Esophagus (tissue), 2 donors: ENCODE measurements at regions not wholly inside any gene's neighbourhood (a gene's known extent, or its start where the extent isn't known, plus 50 kb on each side); places are given as distances from the start of the nearest gene placed in this dataset.

Experiments
- H3K27ac ChIP-seq, 2 donors: one replicate each; pipeline ENCODE4 v1.5.1; 2013; ENCODE audit warnings: low read depth in 2 of 2, mild to moderate bottlenecking in 2 of 2, inconsistent platforms in 1 of 2, low read length in 1 of 2, moderate library complexity in 1 of 2
- H3K27me3 ChIP-seq, 2 donors: one replicate each; pipeline ENCODE4 v1.6.1; 2013; ENCODE audit warnings: low read length in 2 of 2, control low read depth in 1 of 2, mild to moderate bottlenecking in 1 of 2; ENCODE audit not compliant: insufficient read depth in 2 of 2, control insufficient read depth in 1 of 2
- H3K36me3 ChIP-seq, 2 donors: one replicate each; pipeline ENCODE4 v1.6.1; 2013; ENCODE audit warnings: low read length in 1 of 2; ENCODE audit not compliant: control insufficient read depth in 2 of 2, insufficient read depth in 2 of 2
- H3K4me1 ChIP-seq, 2 donors: one replicate each; pipeline ENCODE4 v1.6.1; 2013; ENCODE audit warnings: low read length in 1 of 2; ENCODE audit not compliant: control insufficient read depth in 2 of 2, insufficient read depth in 2 of 2
- H3K4me3 ChIP-seq, 2 donors: one replicate each; pipeline ENCODE4 v1.5.1; 2013; ENCODE audit warnings: low read length in 2 of 2, mild to moderate bottlenecking in 2 of 2, low read depth in 1 of 2, moderate library complexity in 1 of 2
- H3K9me3 ChIP-seq, 2 donors: one replicate each; pipeline ENCODE4 v1.6.1; 2013; ENCODE audit warnings: mild to moderate bottlenecking in 2 of 2, low read depth in 1 of 2, low read length in 1 of 2, moderate library complexity in 1 of 2; ENCODE audit not compliant: control insufficient read depth in 2 of 2, insufficient read depth in 1 of 2
- WGBS, 2 donors: extraction: QIAGEN DNeasy Blood & Tissue Kit; methylation state at CpG; one replicate each; pipeline ENCODE4 v1.1.7; 2013; 5-methylcytosine and 5-hydroxymethylcytosine counted together
- donor health status: healthy with polysubstance abuse.
- donor health status: Bipolar disorder and iron deficiency.

DNA sequence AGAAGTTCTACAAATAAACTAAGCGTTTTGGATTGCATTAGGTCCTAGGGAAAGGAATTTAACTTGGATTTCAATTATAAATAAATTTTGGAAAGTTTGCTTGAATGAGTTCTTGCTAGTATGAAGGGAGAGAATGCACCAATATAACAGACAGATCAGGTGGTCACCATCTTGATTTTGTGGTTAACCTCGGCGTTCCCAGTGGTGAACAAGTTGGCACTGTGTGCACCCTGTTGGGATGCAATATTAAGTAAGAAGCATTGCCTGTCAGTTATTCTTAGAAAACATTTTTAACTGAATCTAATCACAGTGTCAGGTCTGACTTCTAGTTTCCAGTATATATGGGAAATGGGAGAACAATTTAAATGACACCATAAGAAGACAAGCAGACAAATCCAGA is 673.4 kb downstream of the SLC4A3 start:
- Histone ChIP-seq H3K4me3 (no peak overlapping the region), H3K9me3 (no peaks in the 10 kb centered on the region), H3K36me3 (no peaks in the 10 kb centered on the region), H3K4me1 (no peaks in the 10 kb centered on the region), H3K27me3 (no peaks in the 10 kb centered on the region), H3K27ac (no peak overlapping the region)
- 73 to 75% methylated on average over 3 of the region's 3 CpGs for WGBS, 2 donors

DNA sequence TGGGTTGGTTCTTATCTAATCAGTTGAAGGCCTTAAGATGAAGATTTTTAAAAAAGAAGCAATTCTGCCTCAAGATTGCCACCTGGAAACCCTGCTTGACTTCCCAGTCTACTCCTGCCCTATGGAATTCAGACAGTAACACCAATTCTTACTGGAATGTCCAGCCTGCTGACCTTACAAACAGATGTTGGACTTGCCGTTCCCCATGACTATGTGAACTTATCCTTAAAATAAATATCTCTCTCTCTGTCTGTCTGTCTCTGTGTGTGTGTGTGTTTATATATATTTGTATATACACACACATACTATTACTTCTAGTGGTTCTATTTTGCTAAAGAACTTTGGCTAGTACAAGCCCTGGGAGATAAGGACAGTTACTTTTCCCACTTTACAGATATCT is 675.3 kb downstream of the SLC4A3 start:
- Histone ChIP-seq H3K27me3 (no peaks in the 10 kb centered on the region), H3K4me3 (no peak overlapping the region), H3K27ac (no peak overlapping the region), H3K4me1 (no peaks in the 10 kb centered on the region), H3K36me3 (no peaks in the 10 kb centered on the region), H3K9me3 (no peaks in the 10 kb centered on the region)
- WGBS, 2 donors = 70 to 80% methylated on average over 1 of the region's 1 CpG

DNA sequence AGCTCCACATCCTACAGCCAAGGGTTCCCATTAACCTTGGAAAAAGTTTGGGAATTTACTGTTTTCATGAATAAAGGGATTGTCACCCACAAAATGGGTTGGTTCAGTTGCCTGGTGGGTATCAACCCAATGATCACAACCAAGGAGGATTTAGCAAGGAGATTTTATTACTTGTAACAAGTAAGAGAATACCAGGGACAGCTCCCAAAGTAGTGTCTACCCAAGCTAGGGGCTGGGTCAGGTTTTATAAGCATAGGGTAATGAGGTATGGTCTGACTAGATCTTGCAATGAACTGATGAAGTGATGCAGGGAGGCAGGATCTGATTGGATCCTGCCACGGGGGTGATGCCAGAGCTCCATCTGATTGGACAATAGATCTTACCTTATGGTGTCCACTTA is 681.8 kb downstream of the SLC4A3 start:
- WGBS, 2 donors = 75 to 78% methylated on average over 1 of the region's 1 CpG
- H3K27ac ChIP-seq = no peak overlapping the region
- H3K4me3 ChIP-seq = no peak overlapping the region

DNA sequence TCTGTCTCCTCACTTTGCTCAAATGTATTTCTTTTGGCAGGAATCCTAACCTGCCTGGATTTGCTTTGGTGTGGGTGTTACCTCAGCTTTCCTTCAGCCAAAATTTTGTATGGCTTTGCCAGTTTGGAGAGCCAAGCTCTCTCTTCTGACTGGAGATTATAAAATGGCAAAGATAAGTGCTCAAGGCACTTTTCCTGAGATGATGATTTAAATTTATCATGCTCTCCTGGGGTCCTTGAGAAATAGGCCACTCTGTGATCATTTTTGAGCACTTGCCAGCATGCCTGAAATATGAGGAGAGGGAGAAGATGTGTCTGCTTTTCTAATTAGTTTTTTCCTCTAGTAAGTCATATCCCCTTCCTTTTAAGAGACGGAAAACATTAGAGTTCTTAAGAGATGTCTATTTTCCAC is 683.0 kb downstream of the SLC4A3 start:
- 60 to 63% methylated on average over 1 of the region's 1 CpG for WGBS, 2 donors
- Histone ChIP-seq H3K4me1 (no peaks in the 10 kb centered on the region), H3K27me3 (no peaks in the 10 kb centered on the region), H3K36me3 (no peaks in the 10 kb centered on the region), H3K9me3 (no peaks in the 10 kb centered on the region), H3K4me3 (no peak overlapping the region), H3K27ac (no peak overlapping the region)

More for the DNA sequence above, 681.8 kb downstream of the SLC4A3 start:
- no peaks in the 10 kb centered on the region for H3K4me1 ChIP-seq
- H3K9me3 ChIP-seq = no peaks in the 10 kb centered on the region
- no peaks in the 10 kb centered on the region for H3K27me3 ChIP-seq
- no peaks in the 10 kb centered on the region for H3K36me3 ChIP-seq

DNA sequence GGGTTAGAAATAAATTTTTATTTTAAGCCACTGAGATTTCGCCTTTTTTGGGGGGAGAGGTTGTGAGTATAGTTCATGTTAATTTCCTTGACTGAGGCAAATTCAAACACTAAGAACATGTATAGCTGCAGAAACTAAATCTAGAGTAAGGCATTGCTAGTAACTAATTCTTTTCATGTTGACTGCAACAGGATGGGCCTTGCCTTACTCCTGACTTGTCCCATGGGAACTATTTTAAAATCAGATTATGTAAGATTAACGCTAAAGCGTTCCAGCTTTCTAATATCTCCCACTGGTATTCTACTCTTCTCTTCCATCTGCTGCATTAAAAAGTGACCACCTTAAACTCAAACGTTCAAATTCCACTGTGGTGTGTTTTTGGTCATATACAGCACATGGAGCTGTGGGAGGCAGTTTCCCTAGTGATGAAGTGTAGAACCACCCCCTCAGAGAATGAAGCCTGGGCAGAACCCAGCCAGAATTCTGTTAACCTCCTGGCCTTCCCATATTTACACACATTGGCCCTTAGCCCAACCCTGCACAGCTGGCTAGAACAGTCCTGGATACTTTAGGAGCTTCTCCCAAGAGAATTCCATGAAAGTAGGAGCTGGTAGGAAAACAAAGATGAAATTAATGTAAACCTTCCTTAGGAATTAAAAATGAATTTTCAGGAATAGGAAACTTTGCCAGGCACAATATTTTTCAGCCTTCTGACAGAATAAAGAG is 687.8 kb downstream of the SLC4A3 start:
- Histone ChIP-seq H3K9me3 (peaks cover 0 to 3% of the 10 kb centered on the region in 2 donors), H3K27ac (no peak overlapping the region), H3K27me3 (no peaks in the 10 kb centered on the region), H3K4me3 (no peak overlapping the region), H3K36me3 (no peaks in the 10 kb centered on the region), H3K4me1 (no peaks in the 10 kb centered on the region)
- 78 to 79% methylated on average over 4 of the region's 4 CpGs for WGBS, 2 donors

DNA sequence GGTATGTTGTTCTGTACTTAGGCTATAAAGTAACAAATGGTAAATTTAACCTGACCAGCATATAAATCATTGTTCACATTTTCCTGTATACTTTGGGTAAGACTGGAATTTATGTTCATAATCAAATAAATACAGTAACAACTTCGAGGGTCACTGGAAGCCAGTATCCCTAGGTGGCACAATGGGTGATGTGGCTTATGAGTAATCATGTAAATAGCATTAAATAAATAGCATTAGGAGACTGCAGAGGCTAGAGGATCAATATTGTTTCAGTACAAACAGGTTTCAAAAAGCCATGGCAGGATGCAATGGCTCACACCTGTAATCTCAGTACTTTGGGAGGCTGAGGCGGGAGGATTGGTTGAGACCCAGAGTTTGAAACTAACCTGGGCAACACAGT is 690.6 kb downstream of the SLC4A3 start:
- no peak overlapping the region for H3K27ac ChIP-seq
- H3K4me3 ChIP-seq = no peak overlapping the region
- 63 to 65% methylated on average over 2 of the region's 2 CpGs for WGBS, 2 donors
- peaks cover 0 to 3% of the 10 kb centered on the region in 2 donors for H3K9me3 ChIP-seq
- no peaks in the 10 kb centered on the region for H3K27me3 ChIP-seq
- peaks cover 0 to 2% of the 10 kb centered on the region in 2 donors for H3K36me3 ChIP-seq
- H3K4me1 ChIP-seq = no peaks in the 10 kb centered on the region

DNA sequence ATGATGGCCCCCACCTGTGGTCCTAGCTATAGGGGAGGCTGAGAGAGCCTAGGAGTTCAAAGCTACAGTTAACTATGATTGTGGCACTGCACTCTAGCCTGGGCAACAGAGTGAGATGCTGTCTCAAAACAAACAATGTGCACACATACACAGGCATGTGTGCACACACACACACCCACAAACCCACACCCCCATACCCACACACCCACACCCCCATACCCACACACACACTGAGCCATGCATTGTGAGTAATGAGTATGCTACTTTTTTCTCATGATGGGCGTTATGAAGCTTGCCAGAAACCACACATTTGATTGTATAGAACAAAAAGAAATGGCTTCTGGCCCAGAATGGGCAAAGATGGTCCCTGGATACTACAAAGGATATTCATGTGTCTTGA is 691.1 kb downstream of the SLC4A3 start:
- Histone ChIP-seq H3K9me3 (peaks cover 0 to 3% of the 10 kb centered on the region in 2 donors), H3K27me3 (no peaks in the 10 kb centered on the region), H3K4me3 (no peak overlapping the region), H3K36me3 (peaks cover 0 to 2% of the 10 kb centered on the region in 2 donors), H3K27ac (no peak overlapping the region), H3K4me1 (no peaks in the 10 kb centered on the region)
- 32 to 34% methylated on average over 1 of the region's 1 CpG for WGBS, 2 donors

DNA sequence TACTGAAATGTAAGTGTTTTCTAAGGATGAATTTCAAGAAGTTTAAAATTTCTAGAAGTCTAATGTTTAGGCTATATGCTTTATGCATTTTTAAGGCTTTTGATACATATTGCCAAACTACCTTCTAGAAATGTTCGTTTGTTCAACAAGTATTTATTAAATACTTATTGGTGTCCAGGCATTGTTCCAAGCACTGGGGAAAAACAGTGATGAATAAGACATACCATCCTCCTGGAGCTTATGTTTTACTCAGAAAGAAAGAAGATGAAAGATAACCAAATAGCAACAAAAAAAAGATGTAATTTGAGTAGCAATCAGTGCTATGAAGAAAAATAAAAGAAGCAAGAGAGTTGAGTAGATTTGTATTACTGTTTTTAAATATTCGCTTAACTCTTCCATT is 692.9 kb downstream of the SLC4A3 start:
- Histone ChIP-seq H3K9me3 (peaks cover 0 to 3% of the 10 kb centered on the region in 2 donors), H3K27ac (no peak overlapping the region), H3K4me1 (no peaks in the 10 kb centered on the region), H3K27me3 (no peaks in the 10 kb centered on the region), H3K36me3 (peaks cover 0 to 2% of the 10 kb centered on the region in 2 donors), H3K4me3 (no peak overlapping the region)
- 58 to 72% methylated on average over 2 of the region's 2 CpGs for WGBS, 2 donors

DNA sequence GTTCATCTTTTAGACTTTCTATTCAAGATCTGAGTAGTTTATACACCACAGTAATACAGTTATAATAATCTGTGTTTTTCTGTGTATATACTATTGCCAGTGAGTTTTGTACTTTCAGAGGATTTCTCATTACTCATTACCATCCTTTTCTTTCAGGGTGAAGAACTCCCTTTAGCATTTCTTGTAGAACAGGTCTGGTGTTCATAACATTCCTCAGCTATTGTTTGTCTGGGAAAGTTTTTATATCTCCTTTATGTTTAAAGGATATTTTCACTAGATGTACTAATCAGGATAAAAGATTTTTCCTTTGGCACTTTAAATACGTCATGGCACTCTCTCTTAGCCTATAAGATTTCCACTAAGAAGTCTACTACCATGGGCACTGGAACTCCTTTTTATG is 705.5 kb downstream of the SLC4A3 start:
- 38 to 61% methylated on average over 1 of the region's 1 CpG for WGBS, 2 donors
- no peak overlapping the region for H3K4me3 ChIP-seq
- H3K4me1 ChIP-seq = peaks cover 5 to 9% of the 10 kb centered on the region in 2 donors
- H3K9me3 ChIP-seq = peaks cover 0 to 2% of the 10 kb centered on the region in 2 donors
- H3K36me3 ChIP-seq = no peaks in the 10 kb centered on the region
- H3K27me3 ChIP-seq = no peaks in the 10 kb centered on the region
- H3K27ac ChIP-seq = no peak overlapping the region

DNA sequence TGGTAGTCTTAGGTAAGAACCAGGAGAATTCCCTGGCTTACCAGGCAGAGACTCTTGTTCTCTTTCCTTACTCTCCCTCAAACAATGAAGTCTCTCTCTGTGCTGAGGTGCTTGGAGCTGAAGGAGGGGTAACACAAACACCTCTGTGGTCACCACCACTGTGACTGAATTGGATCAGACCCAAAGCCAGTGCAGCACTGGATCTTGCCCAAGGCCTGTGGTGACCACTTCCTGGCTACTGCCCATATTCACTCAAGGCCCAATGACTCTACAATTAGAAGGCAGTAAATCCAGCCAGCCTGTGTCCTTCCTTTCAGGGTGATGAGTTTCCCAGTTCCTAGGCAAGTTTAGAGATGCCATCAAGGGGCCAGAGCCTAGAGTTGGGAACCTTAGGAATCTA is 706.8 kb downstream of the SLC4A3 start:
- Histone ChIP-seq H3K27ac (no peak overlapping the region), H3K9me3 (peaks cover 0 to 2% of the 10 kb centered on the region in 2 donors), H3K27me3 (no peaks in the 10 kb centered on the region), H3K4me1 (peaks cover 5 to 9% of the 10 kb centered on the region in 2 donors), H3K36me3 (no peaks in the 10 kb centered on the region), H3K4me3 (no peak overlapping the region)
